Head of caudate nucleus (tissue), 42 donors: ENCODE measurements at regions not wholly inside any gene's neighbourhood (a gene's known extent, or its start where the extent isn't known, plus 50 kb on each side); places are given as distances from the start of the nearest gene placed in this dataset.

Source experiments
- DNase-seq, 42 donors: peaks; one replicate each; pipeline versions ENCODE4 v3.0.0 to v3.0.0-alpha.2; 2020 to 2021; ENCODE audit warnings: mixed read lengths in 7 of 42
- intact Hi-C: fragments of 100-400 bp; cut with DNase I; formaldehyde crosslinking; loops from one replicate; pipeline ENCODE4 v1.15.0; 2022

GRCh38 chr10:61554925-61555324 lies 101.7 kb upstream of the TMEM26 start:
- intact Hi-C loops = no loop called here
- no peak for DNase-seq

GRCh38 chr10:61549861-61550260 lies 96.7 kb upstream of the TMEM26 start:
- DNase-seq = no peak
- intact Hi-C loops = no loop called here

GRCh38 chr10:61548364-61548763 lies 95.2 kb upstream of the TMEM26 start:
- intact Hi-C loops = no loop called here

DNA sequence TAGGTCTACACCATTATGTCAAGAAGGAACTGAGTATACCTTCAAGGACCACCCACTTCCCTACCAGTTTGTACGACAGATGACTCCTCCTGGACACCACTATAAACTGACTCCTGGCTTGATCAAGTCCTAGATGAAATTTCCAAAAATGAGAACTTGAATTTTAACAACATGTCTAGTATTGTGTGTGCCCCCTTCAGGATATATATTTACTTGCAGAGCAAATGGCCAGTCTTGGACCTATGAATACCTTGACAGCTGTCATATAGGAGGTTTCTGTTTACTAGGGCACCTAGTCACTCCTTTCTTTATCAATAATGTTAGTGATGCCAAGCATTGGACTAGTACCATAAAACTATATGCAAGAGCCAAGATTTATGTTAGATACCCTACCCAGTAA lies 94.1 kb upstream of the TMEM26 start:
- no peak for DNase-seq
- intact Hi-C loops = no loop called here

More at GRCh38 chr10:61548364-61548763, 95.2 kb upstream of the TMEM26 start:
- no peak for DNase-seq

- intact Hi-C loops = no loop called here
- DNase-seq = no peak
Observed at GRCh38 chr10:61545170-61545569, 92.0 kb upstream of the TMEM26 start.

DNA sequence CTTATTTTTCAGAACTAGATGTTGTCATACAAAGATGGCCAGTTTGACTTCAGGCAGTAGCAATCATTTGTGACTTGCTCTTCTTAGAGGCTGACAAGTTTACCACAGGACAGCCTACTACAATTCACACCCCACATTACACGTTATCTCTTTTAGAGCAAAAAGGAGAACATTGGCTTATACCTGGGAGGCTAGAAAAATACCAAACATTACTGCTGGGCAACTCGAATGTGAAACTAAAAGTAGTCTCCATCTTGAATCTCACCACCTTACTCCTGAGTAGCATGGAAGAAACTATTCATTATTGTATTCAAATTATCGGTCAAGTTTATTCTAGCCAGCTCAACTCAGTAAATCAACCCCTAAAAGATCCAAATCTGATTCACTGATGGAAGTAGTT lies 90.7 kb upstream of the TMEM26 start:
- no peak for DNase-seq
- intact Hi-C loops = no loop called here

GRCh38 chr10:61542596-61542995 lies 89.4 kb upstream of the TMEM26 start:
- DNase-seq = no peak
- intact Hi-C loops = no loop called here

GRCh38 chr10:61541960-61542359 lies 88.8 kb upstream of the TMEM26 start:
- intact Hi-C loops = no loop called here
- DNase-seq = no peak

GRCh38 chr10:61539876-61540275 lies 86.7 kb upstream of the TMEM26 start:
- intact Hi-C loops = no loop called here
- no peak for DNase-seq

GRCh38 chr10:61529208-61529607 lies 76.0 kb upstream of the TMEM26 start:
- intact Hi-C loops = no loop called here
- no peak for DNase-seq

DNA sequence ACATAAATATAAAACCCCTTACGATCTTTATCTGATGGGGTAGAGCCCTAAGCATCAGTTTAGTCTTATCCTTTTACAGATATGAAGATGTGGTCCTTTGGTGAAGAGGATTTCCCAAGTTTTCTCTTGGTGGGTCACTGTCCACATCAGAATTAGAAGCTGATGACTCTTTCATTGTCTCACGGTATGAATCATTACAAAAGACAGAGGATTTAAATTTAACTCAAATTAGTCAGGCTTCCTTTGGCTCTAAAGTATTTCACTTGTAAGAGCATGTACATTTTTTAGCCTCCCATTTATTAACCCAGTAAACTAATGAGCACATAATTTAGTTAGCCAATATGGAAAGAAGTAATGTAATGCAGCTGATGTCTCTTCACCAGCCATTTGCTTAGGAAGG lies 49.9 kb upstream of the TMEM26 start:
- intact Hi-C loops = no loop called here
- no peak for DNase-seq
